CD8-positive, alpha-beta memory T cell (primary cell): ENCODE measurements at regions not wholly inside any gene's neighbourhood (a gene's known extent, or its start where the extent isn't known, plus 50 kb on each side); places are given as distances from the start of the nearest gene placed in this dataset.

ENCODE experiments used
- CTCF ChIA-PET: fragments of 350-600 bp; sonication (Branson Sonifier 250); formaldehyde crosslinking; loops from one replicate; lab custom pipeline; 2021; ENCODE audit warnings: antibody characterized with exemption; lab: Charles Lee
- POLR2A ChIA-PET: fragments of 350-600 bp; sonication (Branson Sonifier 250); formaldehyde crosslinking; loops from one replicate; lab custom pipeline; 2021; ENCODE audit warnings: antibody characterized with exemption; lab: Charles Lee
- DNase-seq, 5 donors: peaks; one replicate each; pipeline versions ENCODE4 v3.0.0 to v3.0.0-alpha.2; 2020 to 2022; ENCODE audit warnings: mixed read lengths in 1 of 5
- H3K27ac ChIP-seq: one replicate; pipeline ENCODE4 v1.7.0; 2013; ENCODE audit warnings: low read depth, mild to moderate bottlenecking, low read length, moderate library complexity
- H3K27me3 ChIP-seq: 2 replicates; pipeline ENCODE4 v1.7.0; 2013; ENCODE audit warnings: low read length, mild to moderate bottlenecking; ENCODE audit not compliant: insufficient read depth, poor library complexity, severe bottlenecking
- H3K36me3 ChIP-seq: 2 replicates; pipeline ENCODE4 v1.7.0; 2013; ENCODE audit warnings: mild to moderate bottlenecking, low read length, moderate library complexity; ENCODE audit not compliant: insufficient read depth
- H3K4me1 ChIP-seq: 2 replicates; pipeline ENCODE4 v1.7.0; 2013; ENCODE audit warnings: mild to moderate bottlenecking, low read length, moderate library complexity; ENCODE audit not compliant: insufficient read depth
- H3K4me3 ChIP-seq: 2 replicates; pipeline ENCODE4 v1.7.0; 2013; ENCODE audit warnings: mild to moderate bottlenecking, low read length
- H3K9me3 ChIP-seq: 2 replicates; pipeline ENCODE4 v1.7.0; 2013; ENCODE audit warnings: mild to moderate bottlenecking, low read length
- H3K27ac Mint-ChIP-seq, 8 donors: one replicate each; pipeline ENCODE4 v1.8.0; 2020 to 2021; ENCODE audit warnings: mixed read lengths in 8 of 8, mild to moderate bottlenecking in 6 of 8, inconsistent platforms in 3 of 8, moderate library complexity in 3 of 8
- H3K27me3 Mint-ChIP-seq, 2 donors: one replicate each; pipeline ENCODE4 v1.8.0; 2020 to 2021; ENCODE audit warnings: mixed read lengths in 2 of 2, mild to moderate bottlenecking in 1 of 2, moderate library complexity in 1 of 2
- H3K36me3 Mint-ChIP-seq, 3 donors: one replicate each; pipeline ENCODE4 v1.8.0; 2020 to 2021; ENCODE audit warnings: mixed read lengths in 3 of 3, inconsistent platforms in 1 of 3, mild to moderate bottlenecking in 1 of 3
- H3K4me1 Mint-ChIP-seq, 3 donors: one replicate each; pipeline ENCODE4 v1.8.0; 2020 to 2021; ENCODE audit warnings: mixed read lengths in 3 of 3, inconsistent platforms in 1 of 3, mild to moderate bottlenecking in 1 of 3
- H3K4me3 Mint-ChIP-seq, 7 donors: one replicate each; pipeline ENCODE4 v1.8.0; 2020 to 2021; ENCODE audit warnings: mixed read lengths in 7 of 7, mild to moderate bottlenecking in 6 of 7, moderate library complexity in 4 of 7, inconsistent platforms in 2 of 7
- H3K9me3 Mint-ChIP-seq, 5 donors: one replicate each; pipeline ENCODE4 v1.8.0; 2020 to 2022; ENCODE audit warnings: mixed read lengths in 5 of 5, mild to moderate bottlenecking in 3 of 5, moderate library complexity in 2 of 5, inconsistent platforms in 1 of 5

DNA sequence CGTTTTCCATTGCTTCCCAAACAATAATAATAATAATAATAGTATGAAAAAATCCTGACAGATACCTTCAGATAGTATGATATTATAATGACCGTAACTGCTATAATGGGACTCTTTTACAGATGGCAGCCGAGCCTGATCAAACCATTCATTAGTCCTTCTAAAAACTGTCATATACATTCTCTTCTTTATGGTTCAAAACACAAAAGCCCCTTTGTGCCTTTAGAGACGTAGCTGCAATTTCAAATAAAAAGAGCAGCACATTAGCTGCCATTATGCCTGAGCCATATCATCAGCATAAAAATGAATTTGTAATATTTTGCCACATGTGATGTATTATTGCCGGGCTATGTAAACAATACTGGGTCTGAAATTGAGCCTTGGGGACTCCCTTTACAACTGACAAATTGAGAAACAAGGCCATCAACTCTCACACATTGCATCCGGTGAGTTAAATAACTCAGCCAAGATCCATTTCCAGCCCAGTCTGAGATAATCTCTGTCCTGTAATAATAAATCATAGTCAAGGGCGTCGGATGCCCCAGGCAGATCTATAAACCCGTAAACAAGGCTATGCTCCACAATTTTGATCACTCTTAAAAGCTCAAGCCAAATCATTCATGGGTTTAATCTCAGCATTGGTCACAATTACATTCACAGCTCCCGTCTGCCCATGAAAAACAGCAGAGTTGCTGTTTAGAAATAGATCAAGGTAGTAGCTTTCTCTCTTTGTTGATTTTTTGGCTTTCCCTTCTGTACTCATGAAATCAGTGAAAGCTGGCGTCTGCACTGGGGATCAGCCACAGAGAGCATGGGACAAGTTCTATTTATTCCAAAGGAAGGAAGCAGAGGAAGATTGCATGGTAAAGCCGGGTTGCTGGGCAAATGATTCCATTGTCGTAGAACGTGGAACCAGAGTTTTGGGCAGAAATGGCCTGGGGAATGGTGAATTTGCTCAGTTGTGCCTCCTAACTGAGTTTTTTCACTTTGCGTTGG, 150.1 kb upstream of the BMPER start:
- no peak overlapping the region for H3K4me3 Mint-ChIP-seq
- H3K36me3 Mint-ChIP-seq, result no peaks in the 10 kb centered on the region
- DNase-seq, result no peak
- H3K27me3 Mint-ChIP-seq, result peaks cover 2 to 3% of the 10 kb centered on the region in 2 donors
- Histone ChIP-seq H3K36me3 (no peaks in the 10 kb centered on the region), H3K4me3 (no peak overlapping the region), H3K9me3 (no peaks in the 10 kb centered on the region), H3K27me3 (no peaks in the 10 kb centered on the region), H3K4me1 (no peaks in the 10 kb centered on the region), H3K27ac (no peak overlapping the region)
- CTCF ChIA-PET, result no interaction called here
- H3K27ac Mint-ChIP-seq, result no peak overlapping the region
- POLR2A ChIA-PET, result no interaction called here
- H3K9me3 Mint-ChIP-seq, result no peaks in the 10 kb centered on the region
- no peaks in the 10 kb centered on the region for H3K4me1 Mint-ChIP-seq

DNA sequence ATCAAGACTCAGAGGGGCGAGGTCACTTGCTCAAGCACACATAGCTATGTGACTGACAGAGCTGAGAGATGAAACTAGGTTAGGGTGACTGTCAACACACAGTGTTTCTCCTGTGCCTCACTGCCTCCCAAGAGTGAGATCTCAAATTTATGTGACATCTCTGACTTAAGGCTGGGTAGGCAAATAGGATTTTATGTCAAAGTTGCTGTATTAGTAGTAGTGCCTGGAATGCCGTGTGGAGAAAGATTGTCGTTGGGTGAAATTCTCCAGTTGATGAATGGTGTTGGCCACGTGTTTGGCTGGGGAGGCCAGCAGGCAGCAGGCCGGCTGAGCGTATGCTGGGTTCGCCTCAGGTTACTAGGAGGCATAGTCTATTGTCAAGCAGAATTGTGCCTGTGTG, 148.3 kb upstream of the BMPER start:
- Mint-ChIP-seq H3K36me3 (no peaks in the 10 kb centered on the region), H3K27me3 (peaks cover 2 to 3% of the 10 kb centered on the region in 2 donors), H3K27ac (no peak overlapping the region), H3K4me1 (no peaks in the 10 kb centered on the region), H3K4me3 (no peak overlapping the region), H3K9me3 (no peaks in the 10 kb centered on the region)
- H3K4me3 ChIP-seq, result no peak overlapping the region
- H3K27me3 ChIP-seq, result no peaks in the 10 kb centered on the region
- H3K27ac ChIP-seq, result no peak overlapping the region
- H3K4me1 ChIP-seq, result no peaks in the 10 kb centered on the region
- ChIA-PET CTCF (no interaction called here), POLR2A (no interaction called here)
- no peaks in the 10 kb centered on the region for H3K9me3 ChIP-seq
- no peak for DNase-seq
- no peaks in the 10 kb centered on the region for H3K36me3 ChIP-seq

DNA sequence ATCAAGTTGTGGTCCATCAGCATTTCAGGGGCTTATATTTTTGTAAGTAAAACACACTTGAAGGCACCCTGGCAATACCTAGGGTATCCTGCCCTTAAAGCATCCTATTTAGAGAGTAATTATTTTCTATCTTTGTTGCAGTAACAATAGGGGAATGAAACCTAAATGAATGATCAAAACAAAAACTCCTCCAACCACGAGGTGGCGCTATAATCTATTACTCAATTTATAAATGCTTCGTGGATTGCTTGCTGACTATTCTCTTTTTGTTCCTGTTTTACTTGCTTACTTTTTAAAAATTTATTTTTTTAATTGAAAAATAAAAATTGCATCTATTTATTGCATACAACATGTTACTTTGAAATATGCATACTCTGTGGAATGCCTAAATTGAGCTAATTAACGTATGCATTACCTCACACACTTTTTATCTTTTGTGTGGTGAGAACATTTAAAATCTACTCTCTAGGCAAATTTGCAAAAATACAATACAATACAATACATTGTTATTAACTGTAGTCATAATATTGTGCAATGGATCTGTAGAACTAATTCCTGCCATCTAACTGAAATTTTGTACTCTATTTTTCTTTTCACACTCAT, 147.7 kb upstream of the BMPER start:
- no peaks in the 10 kb centered on the region for H3K9me3 Mint-ChIP-seq
- no peaks in the 10 kb centered on the region for H3K9me3 ChIP-seq
- H3K27me3 Mint-ChIP-seq, result peaks cover 2 to 3% of the 10 kb centered on the region in 2 donors
- no peak overlapping the region for H3K27ac Mint-ChIP-seq
- no peak overlapping the region for H3K4me3 Mint-ChIP-seq
- H3K36me3 ChIP-seq, result no peaks in the 10 kb centered on the region
- CTCF ChIA-PET, result no interaction called here
- no peaks in the 10 kb centered on the region for H3K4me1 ChIP-seq
- no peak overlapping the region for H3K27ac ChIP-seq
- POLR2A ChIA-PET, result no interaction called here
- no peaks in the 10 kb centered on the region for H3K36me3 Mint-ChIP-seq
- DNase-seq, result no peak
- H3K4me3 ChIP-seq, result no peak overlapping the region
- H3K4me1 Mint-ChIP-seq, result no peaks in the 10 kb centered on the region
- no peaks in the 10 kb centered on the region for H3K27me3 ChIP-seq

GRCh38 chr7:33760146-33760545, 145.2 kb upstream of the BMPER start:
- Histone ChIP-seq H3K4me3 (no peak overlapping the region), H3K27me3 (no peaks in the 10 kb centered on the region), H3K36me3 (no peaks in the 10 kb centered on the region), H3K9me3 (no peaks in the 10 kb centered on the region), H3K27ac (no peak overlapping the region), H3K4me1 (no peaks in the 10 kb centered on the region)
- H3K9me3 Mint-ChIP-seq, result no peaks in the 10 kb centered on the region
- H3K36me3 Mint-ChIP-seq, result peaks cover 0 to 4% (median 0%) of the 10 kb centered on the region in 3 donors
- POLR2A ChIA-PET, result no interaction called here
- CTCF ChIA-PET, result no interaction called here
- H3K27me3 Mint-ChIP-seq, result no peaks in the 10 kb centered on the region
- H3K27ac Mint-ChIP-seq, result no peak overlapping the region
- no peak overlapping the region for H3K4me3 Mint-ChIP-seq
- H3K4me1 Mint-ChIP-seq, result no peaks in the 10 kb centered on the region
- DNase-seq, result no peak

GRCh38 chr7:33760834-33761233, 144.5 kb upstream of the BMPER start:
- Histone ChIP-seq H3K27ac (no peak overlapping the region), H3K27me3 (no peaks in the 10 kb centered on the region), H3K4me1 (no peaks in the 10 kb centered on the region), H3K36me3 (no peaks in the 10 kb centered on the region), H3K9me3 (no peaks in the 10 kb centered on the region), H3K4me3 (no peak overlapping the region)
- no peak for DNase-seq
- Mint-ChIP-seq H3K36me3 (peaks cover 0 to 4% (median 0%) of the 10 kb centered on the region in 3 donors), H3K27me3 (no peaks in the 10 kb centered on the region), H3K4me3 (no peak overlapping the region), H3K9me3 (no peaks in the 10 kb centered on the region), H3K27ac (no peak overlapping the region), H3K4me1 (no peaks in the 10 kb centered on the region)
- ChIA-PET CTCF (no interaction called here), POLR2A (no interaction called here)

DNA sequence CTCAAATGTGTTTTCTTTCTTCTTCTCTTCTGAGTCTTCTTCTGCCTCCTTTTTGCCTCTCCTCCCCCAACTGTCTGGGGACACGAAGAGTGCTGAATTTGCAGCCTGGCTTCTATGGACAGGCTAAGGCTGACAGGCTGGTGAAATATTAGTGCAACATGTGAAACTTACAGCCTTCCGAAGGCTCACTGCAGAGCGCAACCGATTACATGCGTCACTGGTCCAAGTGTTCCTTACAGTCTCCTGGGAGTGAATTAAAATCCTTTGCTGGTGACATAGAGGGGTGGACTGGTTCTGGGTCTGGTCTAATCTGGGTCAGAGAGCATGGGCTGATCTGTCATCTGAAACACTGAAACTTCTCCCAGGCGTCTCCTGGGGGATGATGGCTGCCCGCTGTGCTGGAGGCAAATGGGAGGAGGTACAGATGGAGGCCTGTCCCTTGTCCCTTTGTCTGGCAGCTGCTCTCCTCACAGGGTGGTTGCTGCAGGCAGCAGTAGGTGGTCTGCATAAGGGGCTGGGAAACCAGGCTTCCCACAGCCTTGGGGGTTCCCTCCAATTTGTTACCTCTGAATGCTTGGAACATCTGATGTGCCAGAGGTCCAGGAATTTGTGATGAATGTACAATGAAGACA, 143.8 kb upstream of the BMPER start:
- no peak overlapping the region for H3K4me3 ChIP-seq
- no peaks in the 10 kb centered on the region for H3K27me3 Mint-ChIP-seq
- H3K4me1 ChIP-seq, result no peaks in the 10 kb centered on the region
- no peak for DNase-seq
- no peaks in the 10 kb centered on the region for H3K9me3 Mint-ChIP-seq
- POLR2A ChIA-PET, result no interaction called here
- no peaks in the 10 kb centered on the region for H3K36me3 ChIP-seq
- H3K9me3 ChIP-seq, result no peaks in the 10 kb centered on the region
- H3K4me3 Mint-ChIP-seq, result no peak overlapping the region
- no peaks in the 10 kb centered on the region for H3K4me1 Mint-ChIP-seq
- peak overlapping the region in 1 of 8 donors; percentile 39 for H3K27ac Mint-ChIP-seq
- H3K27ac ChIP-seq, result no peak overlapping the region
- CTCF ChIA-PET, result no interaction called here
- H3K36me3 Mint-ChIP-seq, result peaks cover 0 to 4% (median 0%) of the 10 kb centered on the region in 3 donors
- no peaks in the 10 kb centered on the region for H3K27me3 ChIP-seq

DNA sequence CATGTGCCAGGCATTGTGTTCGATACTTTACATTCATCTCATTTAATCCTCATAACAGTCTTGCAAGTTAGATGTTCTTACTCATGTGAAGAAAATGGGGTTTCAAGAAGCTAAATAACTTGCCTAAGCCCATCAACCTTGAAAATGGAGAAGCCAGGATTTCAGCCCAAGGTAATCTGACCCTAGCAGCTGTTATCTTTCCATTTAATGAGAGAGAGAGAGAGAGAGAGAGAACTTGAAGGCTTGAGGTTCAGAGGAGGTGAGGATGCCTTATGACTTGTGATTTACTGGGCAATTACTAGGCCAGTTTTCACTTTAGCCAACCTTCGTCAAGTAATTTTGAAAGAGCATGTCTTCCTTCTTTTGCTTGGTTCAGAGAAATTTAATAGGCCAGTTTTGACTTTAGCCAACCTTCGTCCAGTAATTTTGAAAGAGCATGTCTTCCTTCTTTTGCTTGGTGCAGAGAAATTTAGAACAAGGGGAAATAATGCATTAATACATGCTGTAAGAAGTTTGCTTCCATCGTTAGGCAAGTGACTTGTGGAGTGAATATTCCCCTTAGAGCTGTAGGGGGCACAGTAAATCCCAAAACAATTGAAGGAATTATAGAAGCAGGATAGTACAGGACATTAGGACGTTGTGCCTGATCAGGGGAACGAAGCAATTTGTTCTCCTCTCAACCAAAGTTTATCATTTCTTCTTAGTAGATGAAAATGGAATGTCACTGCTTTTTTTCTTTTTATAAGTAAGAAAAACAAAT, 143.0 kb upstream of the BMPER start:
- no peaks in the 10 kb centered on the region for H3K36me3 ChIP-seq
- H3K36me3 Mint-ChIP-seq, result peaks cover 0 to 4% (median 0%) of the 10 kb centered on the region in 3 donors
- no peaks in the 10 kb centered on the region for H3K4me1 ChIP-seq
- no peak overlapping the region for H3K27ac ChIP-seq
- ChIA-PET POLR2A (no interaction called here), CTCF (no interaction called here)
- no peaks in the 10 kb centered on the region for H3K9me3 ChIP-seq
- no peak overlapping the region for H3K4me3 Mint-ChIP-seq
- H3K4me3 ChIP-seq, result no peak overlapping the region
- no peaks in the 10 kb centered on the region for H3K27me3 Mint-ChIP-seq
- H3K27ac Mint-ChIP-seq, result no peak overlapping the region
- no peaks in the 10 kb centered on the region for H3K27me3 ChIP-seq
- no peak for DNase-seq
- H3K9me3 Mint-ChIP-seq, result no peaks in the 10 kb centered on the region
- H3K4me1 Mint-ChIP-seq, result no peaks in the 10 kb centered on the region
